Psoas muscle (tissue), 7 donors: ENCODE measurements at regions not wholly inside any gene's neighbourhood (a gene's known extent, or its start where the extent isn't known, plus 50 kb on each side); places are given as distances from the start of the nearest gene placed in this dataset.

Source experiments
- ATAC-seq, 4 donors: fragments of 200-7000 bp; cut with Tn5 transposase; one replicate each; pipeline ENCODE4 v1.9.1; 2020; ENCODE audit warnings: moderate library complexity in 3 of 4, mild to moderate bottlenecking in 2 of 4
- DNase-seq, 2 donors: peaks; one replicate each; pipeline ENCODE4 v3.0.0-alpha.2; 2020
- H3K27ac ChIP-seq: fragments of 200-600 bp; one replicate; pipeline ENCODE4 v1.8.0; 2022
- H3K27me3 ChIP-seq, 3 donors: fragments of 200-600 bp in 1 of 3; one replicate each; pipeline versions ENCODE4 v1.6.1 to v1.8.0; 2013 to 2022; ENCODE audit warnings: low read length in 2 of 3, mild to moderate bottlenecking in 2 of 3, moderate library complexity in 1 of 3; ENCODE audit not compliant: insufficient read depth in 3 of 3
- H3K36me3 ChIP-seq, 2 donors: fragments of 200-600 bp in 1 of 2; one replicate each; pipeline versions ENCODE4 v1.6.1 to v1.8.0; 2013 to 2022; ENCODE audit warnings: low read depth in 1 of 2, mild to moderate bottlenecking in 1 of 2, moderate library complexity in 1 of 2; ENCODE audit not compliant: insufficient read depth in 1 of 2
- H3K4me1 ChIP-seq: fragments of 200-600 bp; one replicate; pipeline ENCODE4 v1.8.0; 2022
- H3K4me3 ChIP-seq: fragments of 200-600 bp; one replicate; pipeline ENCODE4 v1.8.0; 2022; ENCODE audit warnings: mild to moderate bottlenecking
- H3K9me3 ChIP-seq: fragments of 200-600 bp; one replicate; pipeline ENCODE4 v1.8.0; 2022
- WGBS, 3 donors: extraction: QIAGEN DNeasy Blood & Tissue Kit; methylation state at CpG; one replicate each; pipeline versions ENCODE4 v1.1.6 to v1.1.7; 2013; 5-methylcytosine and 5-hydroxymethylcytosine counted together
- intact Hi-C, 2 donors: fragments of 100-400 bp; cut with DNase I; formaldehyde crosslinking; loops; one replicate each; pipeline versions ENCODE4 v1.11.0 to v1.14.2; 2022
- TF ChIP-seq, protein P1 (sequence below): fragments of 200-600 bp; IDR thresholded peaks from one replicate; pipeline ENCODE4 v1.8.0; 2022; ENCODE audit warnings: antibody characterized with exemption
- donor health status: healthy with polysubstance abuse.
- donor health status: DM: no; HTN: no; CAD: no; lungs with moderate emphysema.
- donor health status: Bipolar disorder and iron deficiency.
- donor health status: healthy.
- donor health status: DM: yes; HTN: yes; CAD: no.
- donor health status: DM: no; HTN: no; CAD: no.
- donor health status: DM: yes; HTN: yes; CAD: no.

DNA sequence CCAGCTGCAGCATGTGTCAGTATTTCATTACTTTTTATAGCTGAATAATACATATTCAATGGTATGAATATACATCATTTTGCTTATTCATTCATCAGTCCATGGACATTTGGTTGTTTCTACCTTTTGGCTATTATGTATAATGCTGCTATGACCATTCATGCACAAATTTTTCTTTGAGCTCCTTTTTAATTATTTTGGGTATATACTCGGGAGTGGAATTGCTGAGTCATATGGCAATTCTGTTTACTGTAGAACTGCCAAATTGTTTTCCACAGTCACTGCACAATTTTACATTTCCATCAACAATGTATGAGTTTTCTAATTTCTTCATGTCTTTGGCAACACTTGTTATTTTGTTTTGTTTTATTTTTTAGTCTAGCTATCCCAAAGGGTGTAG, 405.9 kb upstream of the PITX2 start:
- intact Hi-C loops = no loop called here
- TF ChIP-seq, protein P1, sequence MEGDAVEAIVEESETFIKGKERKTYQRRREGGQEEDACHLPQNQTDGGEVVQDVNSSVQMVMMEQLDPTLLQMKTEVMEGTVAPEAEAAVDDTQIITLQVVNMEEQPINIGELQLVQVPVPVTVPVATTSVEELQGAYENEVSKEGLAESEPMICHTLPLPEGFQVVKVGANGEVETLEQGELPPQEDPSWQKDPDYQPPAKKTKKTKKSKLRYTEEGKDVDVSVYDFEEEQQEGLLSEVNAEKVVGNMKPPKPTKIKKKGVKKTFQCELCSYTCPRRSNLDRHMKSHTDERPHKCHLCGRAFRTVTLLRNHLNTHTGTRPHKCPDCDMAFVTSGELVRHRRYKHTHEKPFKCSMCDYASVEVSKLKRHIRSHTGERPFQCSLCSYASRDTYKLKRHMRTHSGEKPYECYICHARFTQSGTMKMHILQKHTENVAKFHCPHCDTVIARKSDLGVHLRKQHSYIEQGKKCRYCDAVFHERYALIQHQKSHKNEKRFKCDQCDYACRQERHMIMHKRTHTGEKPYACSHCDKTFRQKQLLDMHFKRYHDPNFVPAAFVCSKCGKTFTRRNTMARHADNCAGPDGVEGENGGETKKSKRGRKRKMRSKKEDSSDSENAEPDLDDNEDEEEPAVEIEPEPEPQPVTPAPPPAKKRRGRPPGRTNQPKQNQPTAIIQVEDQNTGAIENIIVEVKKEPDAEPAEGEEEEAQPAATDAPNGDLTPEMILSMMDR = no peak
- ATAC-seq = no peak
- no peak for DNase-seq
- no peaks in the 10 kb centered on the region for H3K4me1 ChIP-seq
- no peaks in the 10 kb centered on the region for H3K27me3 ChIP-seq
- 30 to 49% (median 30%) methylated on average over 1 of the region's 1 CpG for WGBS, 3 donors
- no peaks in the 10 kb centered on the region for H3K36me3 ChIP-seq
- H3K27ac ChIP-seq = no peak overlapping the region
- H3K4me3 ChIP-seq = no peak overlapping the region
- H3K9me3 ChIP-seq = peaks cover 7% of the 10 kb centered on the region

DNA sequence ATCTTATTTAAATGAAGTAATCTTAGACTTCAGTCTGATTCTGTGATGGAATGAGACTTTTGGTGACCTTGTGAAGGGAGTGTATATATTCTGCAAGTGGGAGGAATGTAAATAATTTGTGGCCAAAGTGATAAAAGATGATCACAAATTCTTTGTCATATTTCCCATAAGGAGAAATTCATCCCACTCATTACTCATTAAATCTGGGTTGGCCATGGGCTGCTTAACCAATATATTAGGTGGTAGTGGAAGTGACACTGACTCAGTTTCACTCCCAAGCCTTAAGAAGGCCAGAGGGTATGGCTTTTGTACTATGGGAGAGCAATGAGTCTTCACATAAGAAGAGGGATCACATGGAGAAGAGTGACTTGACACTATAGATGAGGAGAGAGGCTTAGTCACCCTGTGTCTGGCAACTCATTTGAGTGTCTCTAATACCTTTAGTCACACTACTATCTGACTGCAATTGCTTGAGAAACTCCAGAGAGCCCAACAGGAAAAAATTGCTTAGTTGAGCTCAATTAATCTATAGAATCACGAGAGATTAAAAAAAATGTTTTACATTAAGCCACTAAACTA, 408.2 kb upstream of the PITX2 start:
- Histone ChIP-seq H3K27me3 (no peaks in the 10 kb centered on the region), H3K36me3 (no peaks in the 10 kb centered on the region), H3K27ac (no peak overlapping the region), H3K4me3 (no peak overlapping the region), H3K9me3 (peaks cover 7% of the 10 kb centered on the region), H3K4me1 (no peaks in the 10 kb centered on the region)
- TF ChIP-seq, protein P1 = no peak
- intact Hi-C loops = no loop called here
- ATAC-seq (no peak), DNase-seq (no peak)
- 24 to 41% (median 40%) methylated on average over 1 of the region's 1 CpG for WGBS, 3 donors

DNA sequence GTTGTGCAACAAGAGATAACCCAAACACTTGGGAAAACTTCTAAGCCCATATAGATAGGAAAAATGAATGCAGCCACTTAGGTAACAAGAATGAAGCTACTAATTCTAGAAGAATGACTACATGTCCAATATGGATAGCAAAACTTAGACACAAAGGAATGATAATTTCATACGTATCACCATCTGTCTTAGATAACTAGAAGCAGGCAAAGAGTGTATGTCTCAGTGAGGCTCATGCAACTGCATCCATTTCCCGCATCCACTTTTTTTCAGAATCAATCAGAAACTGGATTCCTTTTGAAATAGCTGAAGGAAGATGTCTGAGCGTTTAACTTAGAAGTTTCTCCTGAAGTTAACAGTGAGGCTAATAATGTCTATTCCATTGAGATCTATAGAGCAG, 408.7 kb upstream of the PITX2 start:
- DNase-seq = no peak
- Histone ChIP-seq H3K4me3 (no peak overlapping the region), H3K36me3 (no peaks in the 10 kb centered on the region), H3K27ac (no peak overlapping the region), H3K4me1 (no peaks in the 10 kb centered on the region), H3K9me3 (peaks cover 7% of the 10 kb centered on the region), H3K27me3 (no peaks in the 10 kb centered on the region)
- no peak for ATAC-seq
- intact Hi-C loops = no loop called here
- WGBS, 3 donors = 87 to 88% (median 88%) methylated on average over 3 of the region's 3 CpGs
- TF ChIP-seq, protein P1 = no peak

DNA sequence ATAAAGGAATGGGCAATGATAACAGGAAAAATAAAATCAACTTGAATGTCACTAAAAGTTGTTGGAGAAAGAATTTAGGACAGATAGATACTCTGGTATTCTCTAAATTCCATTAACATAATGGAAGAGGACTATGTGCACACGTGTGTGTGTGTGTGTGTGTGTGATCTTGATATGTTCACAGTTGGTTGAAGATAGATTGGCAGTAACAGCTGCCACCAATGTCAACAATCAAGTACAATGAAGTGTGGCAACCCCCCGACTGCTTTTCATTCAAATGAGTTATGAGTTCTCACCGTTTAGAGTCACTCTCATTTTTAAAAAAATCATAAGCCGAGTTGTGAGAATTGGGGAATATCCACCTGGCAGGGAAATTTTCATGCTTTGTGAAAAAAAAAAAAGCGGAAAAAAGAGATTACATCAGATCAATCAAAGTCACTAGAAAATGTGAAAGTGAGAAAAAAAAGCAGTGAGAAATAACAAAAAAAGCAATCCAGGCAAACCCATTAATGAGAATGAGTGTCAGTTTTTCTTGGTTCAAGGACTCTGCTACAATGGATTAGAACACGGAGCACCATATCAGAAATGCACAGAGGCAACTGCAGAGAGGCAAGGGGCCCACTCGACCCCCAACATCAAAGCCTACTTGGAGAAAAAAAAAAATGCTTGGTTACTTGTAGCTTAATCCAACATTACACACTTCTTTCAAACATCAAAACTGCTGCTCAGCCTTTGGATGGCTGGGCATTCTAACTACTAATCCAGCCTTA, 414.9 kb upstream of the PITX2 start:
- H3K27me3 ChIP-seq = no peaks in the 10 kb centered on the region
- H3K4me3 ChIP-seq = no peak overlapping the region
- no peaks in the 10 kb centered on the region for H3K4me1 ChIP-seq
- no peak for DNase-seq
- no peak overlapping the region for H3K27ac ChIP-seq
- no peaks in the 10 kb centered on the region for H3K9me3 ChIP-seq
- intact Hi-C loops = no loop called here
- no peak for ATAC-seq
- H3K36me3 ChIP-seq = no peaks in the 10 kb centered on the region
- 21 to 26% (median 26%) methylated on average over 7 of the region's 7 CpGs for WGBS, 3 donors
- TF ChIP-seq, protein P1 = no peak

DNA sequence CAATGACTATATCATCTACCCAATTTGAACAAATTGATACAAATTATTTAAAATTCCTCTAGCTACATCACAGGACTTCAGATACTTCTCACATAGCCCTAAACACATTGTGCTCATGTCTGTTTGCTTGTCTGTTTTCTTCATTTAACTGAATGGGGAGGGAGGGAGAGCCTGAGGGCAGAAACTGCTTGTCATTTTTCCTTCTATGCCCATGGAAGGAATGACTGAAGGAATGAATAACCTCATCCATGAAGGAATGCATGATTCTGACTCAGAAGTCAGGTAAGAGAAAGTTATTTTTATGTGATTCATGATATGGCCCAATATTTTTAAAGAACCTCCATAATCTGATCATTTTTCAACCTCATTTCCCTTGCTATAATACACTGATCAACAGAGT, 418.0 kb upstream of the PITX2 start:
- H3K4me3 ChIP-seq = no peak overlapping the region
- TF ChIP-seq, protein P1 = no peak
- no peaks in the 10 kb centered on the region for H3K36me3 ChIP-seq
- no peak overlapping the region for H3K27ac ChIP-seq
- ATAC-seq = no peak
- H3K4me1 ChIP-seq = no peaks in the 10 kb centered on the region
- no peaks in the 10 kb centered on the region for H3K27me3 ChIP-seq
- H3K9me3 ChIP-seq = no peaks in the 10 kb centered on the region
- intact Hi-C loops = no loop called here
- DNase-seq = no peak
